GM12872 (cell line): ENCODE measurements at regions not wholly inside any gene's neighbourhood (a gene's known extent, or its start where the extent isn't known, plus 50 kb on each side); places are given as distances from the start of the nearest gene placed in this dataset.

Experiments
- CTCF ChIP-seq: IDR thresholded peaks from 3 replicates; pipeline ENCODE4 v1.5.1; 2011; ENCODE audit warnings: low read depth, mild to moderate bottlenecking, low read length, moderate library complexity; ENCODE audit not compliant: insufficient read depth

DNA sequence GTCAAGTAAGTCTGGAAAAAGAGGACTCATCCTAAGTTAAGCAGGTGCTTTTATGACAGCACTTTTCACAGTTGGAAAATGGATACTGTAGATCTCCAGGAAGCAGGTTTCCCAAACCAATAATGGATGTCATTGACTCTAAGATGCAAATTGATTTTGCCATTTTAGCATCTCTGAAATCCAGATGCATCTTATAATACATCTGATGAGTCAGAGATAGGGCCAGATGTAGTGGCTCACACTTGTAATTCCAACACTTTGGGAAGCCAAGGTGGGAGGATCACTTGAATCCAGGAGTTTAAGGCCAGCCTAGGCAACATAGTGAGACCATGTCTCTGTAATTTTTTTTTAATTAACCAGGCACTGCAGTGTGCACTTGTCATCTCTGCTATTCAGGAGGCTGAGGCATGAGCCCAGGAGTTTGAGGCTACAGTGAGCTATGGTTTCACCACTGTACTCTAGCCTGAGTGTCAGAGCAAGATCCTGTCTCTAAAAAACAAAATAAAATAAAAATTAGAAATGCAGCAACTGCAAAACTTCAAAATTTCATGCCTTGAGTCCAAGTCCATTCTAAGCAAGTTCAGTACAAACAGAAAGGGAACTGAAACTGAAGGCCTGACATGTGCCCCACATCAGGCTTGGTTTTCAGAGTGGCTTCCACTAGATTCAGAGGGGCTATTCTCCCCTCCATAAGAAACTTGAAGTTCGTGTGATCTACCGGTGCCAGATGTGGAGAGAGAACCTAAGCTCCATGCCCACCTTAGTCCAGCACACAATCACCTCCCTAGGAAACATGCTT lies 267.8 kb upstream of the NCKAP5 start:
- no peak for TF ChIP-seq CTCF

- no peak for TF ChIP-seq CTCF
These were observed 268.6 kb upstream of the NCKAP5 start for GRCh38 chr2:133836691-133837345.

GRCh38 chr2:133837441-133838094 lies 269.3 kb upstream of the NCKAP5 start:
- TF ChIP-seq CTCF, result no peak

DNA sequence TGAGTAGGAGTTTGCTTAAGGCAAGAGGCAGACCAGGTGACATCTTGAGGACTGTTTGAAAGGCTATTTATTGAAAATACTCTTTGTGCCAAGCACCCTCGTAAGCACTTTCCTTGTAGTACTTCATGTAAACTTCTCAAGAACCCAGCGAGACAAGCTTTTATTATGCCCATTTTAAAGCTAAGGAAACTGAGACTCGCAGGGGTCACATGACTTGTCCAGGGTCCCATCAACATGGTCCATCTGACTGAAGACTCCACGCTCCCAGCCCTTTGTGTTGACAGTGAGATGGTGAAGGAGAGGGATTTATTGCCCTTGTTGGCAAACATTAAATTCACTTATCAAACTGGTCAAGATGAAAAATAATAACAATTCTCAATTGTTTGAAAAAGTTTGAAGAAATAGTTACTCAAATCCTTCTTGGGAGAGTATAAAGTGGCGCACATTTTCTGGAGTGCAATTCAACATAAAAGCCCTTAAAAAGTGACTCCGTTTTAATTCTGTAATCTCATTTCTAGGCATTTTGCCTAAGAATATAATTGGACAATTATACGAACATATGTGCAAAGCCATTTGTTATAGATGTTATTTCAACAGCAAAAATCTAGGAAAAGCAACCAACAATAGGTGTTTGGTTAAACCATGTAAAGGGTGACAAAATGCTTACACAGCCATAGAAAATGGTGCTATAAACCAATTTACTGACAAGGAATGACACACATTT lies 270.5 kb upstream of the NCKAP5 start:
- no peak for TF ChIP-seq CTCF

GRCh38 chr2:133839677-133840076 lies 271.4 kb upstream of the NCKAP5 start:
- no peak for TF ChIP-seq CTCF

- TF ChIP-seq CTCF, result no peak
These were observed 272.5 kb upstream of the NCKAP5 start for GRCh38 chr2:133840761-133841160.

GRCh38 chr2:133841900-133842299 lies 273.6 kb upstream of the NCKAP5 start:
- TF ChIP-seq CTCF, result no peak
